HG03378 (cell line): ENCODE measurements at regions not wholly inside any gene's neighbourhood (a gene's known extent, or its start where the extent isn't known, plus 50 kb on each side); places are given as distances from the start of the nearest gene placed in this dataset.

Experiments used
- ATAC-seq: cut with Tn5 transposase; IDR thresholded peaks from one replicate; pipeline ENCODE4 v1.9.1; 2021; ENCODE audit warnings: mild to moderate bottlenecking, moderate library complexity; ENCODE audit not compliant: unreplicated experiment

DNA sequence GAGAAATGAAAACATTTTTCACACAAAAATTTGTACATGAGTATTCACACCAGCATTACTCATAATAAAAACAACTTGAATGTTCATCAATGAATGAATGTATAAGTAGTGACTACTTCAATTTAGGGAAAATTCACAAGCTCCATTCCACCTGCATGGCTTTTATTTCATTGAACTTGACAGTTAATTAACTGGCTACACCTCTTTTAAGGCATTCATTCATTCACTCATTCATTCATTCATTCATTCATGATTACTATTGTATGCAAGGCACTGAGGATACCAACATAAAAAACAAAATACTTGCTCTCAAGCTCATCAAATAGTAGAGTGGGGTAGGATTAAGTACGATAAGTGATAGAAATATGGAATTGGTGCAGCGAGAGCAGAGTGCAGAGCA is 198.3 kb upstream of the DLGAP1 start:
- ATAC-seq = no peak

DNA sequence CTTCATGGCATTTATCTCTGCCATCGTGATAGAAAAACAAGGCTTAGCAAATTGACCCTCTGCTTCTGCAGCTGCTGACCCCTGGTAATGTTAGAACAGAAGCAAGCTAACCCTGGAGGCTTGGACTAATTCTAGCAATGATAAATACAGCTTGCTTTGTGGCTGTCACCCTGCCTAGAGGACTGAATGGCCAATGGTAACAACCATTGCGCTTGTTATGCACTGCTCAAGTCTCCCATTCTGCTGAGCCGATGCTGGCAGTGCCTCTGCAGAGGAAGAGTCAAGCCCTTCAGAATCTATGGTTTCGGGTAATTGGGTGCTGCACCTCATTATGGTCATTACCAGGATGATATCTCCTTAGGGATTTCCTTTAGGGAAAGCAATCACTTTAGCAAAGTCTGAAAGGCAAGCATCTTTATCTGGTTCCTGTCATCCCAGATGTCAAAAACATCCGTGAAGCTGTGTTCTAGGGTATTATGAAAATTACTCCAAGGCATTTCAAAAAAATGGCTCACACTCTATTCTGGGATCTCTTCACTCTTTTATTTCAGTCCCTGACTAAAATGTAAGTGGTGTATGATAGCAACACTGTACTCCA is 186.8 kb upstream of the DLGAP1 start:
- ATAC-seq = no peak

DNA sequence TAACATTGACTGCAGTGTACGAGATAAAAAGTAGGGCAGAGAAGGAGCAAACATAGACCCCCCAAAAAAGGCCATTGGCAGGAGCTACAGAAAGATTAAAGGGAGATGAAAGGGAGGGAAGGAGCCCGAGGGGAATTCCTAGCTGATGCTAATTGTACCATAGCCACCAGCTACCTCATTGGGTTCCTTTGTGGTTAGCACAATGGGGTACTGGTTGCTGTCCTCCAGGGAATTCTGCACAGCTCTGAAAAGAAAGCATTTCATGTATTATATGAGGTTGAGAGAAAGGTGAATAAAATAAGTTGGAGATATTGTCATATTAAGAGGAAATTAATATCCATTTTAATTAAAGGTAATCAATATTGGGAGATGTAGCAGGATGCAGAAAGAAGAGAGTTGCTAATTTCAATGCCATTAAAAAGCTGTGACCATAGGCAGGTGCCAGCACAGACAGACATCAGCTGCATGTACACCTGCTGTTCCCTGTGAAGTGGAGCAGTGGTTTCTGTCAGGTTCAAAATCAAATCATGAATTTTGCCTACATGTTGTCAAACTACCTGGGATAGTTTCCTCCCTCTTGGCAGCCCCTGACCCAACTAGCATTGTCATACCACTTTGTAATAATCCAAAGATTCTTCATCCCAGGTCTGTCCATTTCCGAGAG is 185.4 kb upstream of the DLGAP1 start:
- ATAC-seq = no peak

DNA sequence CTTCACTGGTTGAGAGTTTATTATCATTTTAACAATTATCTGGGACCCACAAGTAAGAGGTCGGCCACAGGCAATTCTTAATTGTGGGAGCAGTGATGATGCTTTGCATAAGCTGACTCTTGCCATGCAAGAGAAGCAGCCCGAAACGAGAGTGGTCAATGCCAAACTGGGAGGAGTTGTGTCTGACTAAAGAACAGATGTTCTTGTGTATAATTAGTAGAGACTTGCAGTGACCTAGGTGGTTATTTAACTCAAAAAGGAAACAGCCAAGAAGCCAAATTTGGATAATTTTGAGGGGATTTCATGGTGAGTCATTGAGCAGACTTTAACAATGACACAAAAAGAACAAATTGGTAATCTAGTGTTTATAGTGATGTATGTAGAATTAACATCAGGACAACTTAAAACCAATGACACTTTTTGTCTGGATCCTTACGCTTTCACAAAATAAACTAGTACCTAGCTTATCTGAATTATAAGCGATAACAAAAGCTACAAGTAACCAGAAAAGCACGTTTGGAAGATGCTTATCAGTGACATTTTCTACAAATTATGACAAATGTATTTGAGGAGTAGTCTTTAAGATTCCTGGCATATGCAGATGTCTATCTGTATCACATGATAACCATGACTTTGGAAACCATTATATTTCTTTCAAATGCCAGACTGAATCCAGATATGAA is 184.7 kb upstream of the DLGAP1 start:
- peak; percentile 97 for ATAC-seq

DNA sequence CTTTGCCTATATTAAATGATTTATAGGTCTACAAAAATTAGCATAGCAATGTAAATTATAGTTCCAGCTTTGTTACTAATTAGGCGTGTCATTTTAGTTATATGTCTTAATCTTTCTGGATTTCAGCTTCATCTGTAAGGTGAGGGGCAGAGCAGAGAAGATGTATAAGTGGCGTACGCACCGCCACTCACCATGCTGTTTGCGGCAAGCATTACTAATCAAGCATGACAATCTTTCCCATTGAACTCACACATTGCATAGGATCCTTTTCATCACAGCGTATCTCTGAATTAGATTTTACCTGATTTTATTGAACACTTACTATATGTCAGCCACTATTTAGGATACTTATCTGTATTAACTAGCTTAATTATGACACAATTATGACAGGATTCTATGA is 183.6 kb upstream of the DLGAP1 start:
- ATAC-seq = no peak

DNA sequence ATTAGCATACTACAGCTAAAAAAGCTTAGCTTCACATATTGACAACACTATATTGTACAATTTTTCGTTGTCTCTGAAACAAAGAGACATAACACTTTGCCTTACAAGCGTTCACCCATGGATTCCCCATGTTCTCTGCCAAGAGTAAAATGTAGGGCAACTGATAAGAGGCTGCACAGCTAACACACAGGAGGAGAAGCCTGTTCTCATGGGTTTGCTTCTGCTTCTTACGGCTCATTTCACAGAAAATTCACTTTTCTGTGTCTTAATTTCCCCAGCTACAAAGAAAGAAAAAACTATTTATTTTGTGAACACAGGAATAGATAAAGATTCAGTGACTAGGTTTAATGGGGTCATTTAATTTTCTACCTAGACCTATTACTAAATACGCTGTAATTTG is 182.8 kb upstream of the DLGAP1 start:
- ATAC-seq = no peak

DNA sequence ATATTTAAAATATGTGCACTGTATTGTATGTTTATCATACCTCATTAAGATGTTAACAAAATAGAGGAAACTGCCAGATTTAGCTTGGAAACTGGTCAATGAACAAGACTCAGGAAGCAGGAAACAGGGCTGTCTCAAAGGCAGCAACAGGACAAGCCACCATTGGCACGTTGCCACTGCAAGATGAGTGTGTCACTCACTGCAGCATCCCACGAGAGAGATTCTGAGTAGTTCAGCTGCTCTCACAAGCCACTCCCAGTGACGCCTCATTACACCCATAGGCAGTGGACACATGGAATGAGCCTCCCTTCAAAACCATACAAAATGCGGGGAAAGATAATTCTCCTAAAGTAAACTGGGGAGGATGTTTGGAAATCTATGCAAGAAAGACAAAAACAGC is 181.9 kb upstream of the DLGAP1 start:
- ATAC-seq = no peak

DNA sequence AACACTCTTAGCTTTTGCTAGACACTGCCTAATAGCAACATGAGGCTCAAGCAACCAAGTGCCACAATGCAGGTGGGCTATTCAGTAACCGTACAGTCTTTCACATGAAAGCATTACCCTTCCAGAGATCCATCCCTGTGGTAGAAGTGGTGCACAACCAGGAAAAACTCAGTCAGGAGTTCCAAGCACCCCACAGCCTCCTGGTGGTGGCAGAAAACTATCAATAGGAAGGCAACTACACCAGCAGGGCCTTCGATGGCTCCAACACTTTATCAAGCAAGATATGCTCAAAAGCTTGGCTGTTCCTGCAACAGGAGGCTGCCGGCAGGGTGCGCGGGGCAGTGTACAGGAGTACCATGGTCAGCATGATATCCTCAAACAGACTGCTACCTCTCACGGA is 176.1 kb upstream of the DLGAP1 start:
- ATAC-seq = no peak

DNA sequence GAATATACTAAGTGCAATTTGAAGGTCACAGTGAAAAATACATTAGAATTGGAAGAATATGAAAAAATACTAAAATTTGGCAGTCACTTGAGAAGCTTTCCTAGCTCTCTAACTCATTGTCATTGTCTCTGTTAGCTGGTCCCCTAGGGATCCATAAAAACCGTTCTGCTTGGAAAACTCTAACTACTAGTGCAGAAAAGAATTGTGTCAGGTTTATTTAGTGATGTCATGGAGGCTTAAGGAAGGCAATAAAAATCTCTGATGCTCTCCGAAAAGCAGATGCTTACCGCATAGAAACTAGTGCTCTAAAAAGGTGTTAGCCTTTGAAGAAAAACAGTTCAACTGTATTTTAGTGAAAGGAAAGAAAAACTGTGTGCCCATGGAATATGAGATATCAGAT is 150.1 kb upstream of the DLGAP1 start:
- no peak for ATAC-seq

DNA sequence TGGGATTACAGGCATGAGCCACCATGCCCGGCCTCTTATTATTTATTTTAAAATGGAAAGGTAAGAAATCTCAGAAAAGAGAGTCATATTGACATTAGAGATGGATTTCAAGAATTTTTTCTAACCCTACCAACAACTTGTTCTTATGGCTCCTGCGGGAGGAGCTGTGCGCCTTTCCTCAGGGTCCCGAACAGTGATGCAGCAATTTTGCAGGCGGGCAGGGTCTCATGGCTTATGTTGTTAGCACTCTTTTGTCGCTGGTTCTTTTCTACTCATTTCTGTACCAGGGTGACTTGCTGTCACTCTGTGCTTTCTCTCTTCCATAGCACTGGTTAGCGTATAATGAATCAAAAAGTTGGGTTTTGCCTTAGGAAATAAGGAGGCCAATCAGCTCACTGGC is 148.8 kb upstream of the DLGAP1 start:
- no peak for ATAC-seq

DNA sequence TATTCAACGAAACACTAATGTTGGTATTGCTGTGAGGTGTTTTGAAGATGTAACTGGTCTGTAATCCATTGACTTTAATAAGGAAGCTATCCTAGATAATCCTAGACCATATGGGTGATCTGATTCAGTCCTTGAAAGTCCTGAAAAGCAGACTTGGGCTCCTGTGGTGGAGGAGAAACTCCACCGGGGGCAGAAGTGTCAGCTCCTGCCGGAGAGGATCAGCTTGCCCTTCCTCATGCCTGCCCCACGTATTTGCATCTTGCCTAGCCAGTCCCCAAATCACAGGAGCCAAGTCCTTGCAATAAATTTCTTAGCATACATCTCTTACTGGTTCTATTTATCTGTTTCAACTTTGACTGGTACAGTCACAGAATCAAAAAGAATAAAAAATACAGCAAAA is 144.2 kb upstream of the DLGAP1 start:
- ATAC-seq = no peak

DNA sequence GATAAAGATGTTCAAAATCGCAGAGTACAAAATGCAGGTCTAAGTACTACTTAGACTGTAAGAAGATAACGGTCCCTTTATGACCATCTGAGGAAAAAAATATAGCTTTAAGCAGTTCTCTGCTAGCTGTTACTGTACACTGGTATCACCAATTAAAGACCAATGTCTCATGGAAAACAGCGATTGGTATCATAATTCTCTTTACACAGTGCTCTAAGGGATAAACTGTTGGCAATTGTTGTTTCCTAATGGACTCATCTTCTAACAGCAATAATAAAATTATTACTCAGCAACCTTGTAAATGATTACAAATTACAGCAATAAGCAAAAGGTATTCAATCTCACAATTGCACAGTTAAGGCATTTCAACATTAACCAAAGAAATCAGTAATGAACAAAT is 142.2 kb upstream of the DLGAP1 start:
- ATAC-seq = no peak

DNA sequence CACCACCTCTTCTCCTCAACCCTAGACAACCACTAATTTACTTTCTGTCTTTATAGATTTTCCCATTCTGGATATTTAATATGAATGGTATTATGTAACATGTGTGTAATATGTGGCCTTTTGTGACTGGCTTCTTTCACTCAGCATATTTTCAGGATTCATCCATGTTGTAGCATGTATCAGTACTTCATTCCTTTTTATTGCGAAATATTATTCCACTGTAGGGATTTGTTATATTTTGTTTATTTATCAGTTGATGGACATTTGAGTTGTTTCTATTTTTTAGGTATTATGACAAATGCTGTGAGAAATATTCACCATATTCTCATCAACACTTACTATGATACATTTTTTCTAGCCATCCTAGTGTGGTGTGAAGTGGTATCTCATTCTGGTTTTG is 138.8 kb upstream of the DLGAP1 start:
- ATAC-seq = no peak

DNA sequence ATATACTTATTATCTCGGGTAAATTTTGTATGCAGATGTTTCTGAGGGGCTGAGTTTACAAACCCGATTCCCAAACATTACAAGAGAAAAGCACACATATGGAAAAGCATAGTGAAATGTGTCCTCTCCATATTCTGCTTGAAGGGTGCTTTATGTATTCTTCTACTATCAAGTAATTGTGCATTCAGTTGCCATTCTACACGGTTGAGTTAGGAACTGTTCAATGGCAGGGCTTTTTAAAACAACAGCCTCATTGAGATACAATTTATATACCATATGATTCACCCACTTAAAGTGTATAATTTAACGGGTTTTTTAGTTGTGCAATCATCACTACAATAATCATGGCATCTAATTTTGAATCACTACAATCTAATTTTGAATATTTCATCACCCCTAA is 138.4 kb upstream of the DLGAP1 start:
- ATAC-seq = no peak

DNA sequence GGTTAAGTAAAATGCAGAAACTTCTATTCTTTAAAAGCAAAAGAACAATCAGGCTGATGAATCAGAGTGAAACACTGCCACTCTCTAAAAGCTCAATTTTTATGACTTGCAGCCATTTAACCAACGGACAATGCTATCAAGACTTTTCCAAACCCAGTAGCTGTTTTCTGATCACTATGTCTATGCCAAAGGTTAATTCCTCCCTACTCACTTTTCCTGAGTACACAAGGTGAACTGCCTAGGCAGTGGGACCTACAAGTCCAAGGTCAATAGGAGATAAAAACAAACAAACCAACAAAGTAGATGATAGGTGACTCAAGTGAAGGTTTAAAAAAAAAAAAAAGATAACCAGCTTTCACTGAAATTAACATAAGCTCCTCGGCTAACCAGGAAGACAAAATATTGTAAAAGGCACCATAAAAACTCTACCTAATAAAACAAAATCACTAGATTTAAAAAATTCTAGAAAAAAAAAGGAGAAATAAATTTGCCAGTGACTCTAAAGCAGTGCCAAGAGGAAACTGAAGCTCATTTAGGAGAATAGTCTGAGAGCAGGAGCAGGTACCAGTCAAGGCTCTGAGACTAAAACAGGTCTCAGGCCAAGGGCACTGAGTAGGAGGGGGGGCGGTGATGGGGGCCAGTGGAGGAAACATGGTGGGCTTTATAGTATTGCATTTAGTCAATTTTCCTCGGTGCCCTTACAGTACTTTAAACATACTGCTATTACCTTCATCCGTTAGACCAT is 134.1 kb upstream of the DLGAP1 start:
- no peak for ATAC-seq

DNA sequence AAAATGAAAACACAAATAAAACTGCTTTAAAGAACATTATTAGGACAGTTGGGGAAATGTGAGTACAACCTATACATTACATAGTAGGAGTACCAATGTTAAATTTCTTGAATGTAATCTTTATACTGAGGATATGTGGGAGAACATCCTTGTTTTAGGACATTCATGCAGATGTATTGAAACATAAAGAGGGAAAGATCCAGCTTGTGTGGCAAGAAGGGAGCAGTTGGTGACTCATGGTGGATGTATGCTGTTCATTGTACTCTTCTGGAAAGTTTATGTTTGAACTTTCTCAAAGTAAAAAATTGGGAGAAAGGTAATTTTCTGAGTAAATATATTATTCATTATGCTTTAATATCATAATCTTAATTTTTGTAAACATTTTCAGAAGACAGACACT is 132.1 kb upstream of the DLGAP1 start:
- ATAC-seq = no peak

DNA sequence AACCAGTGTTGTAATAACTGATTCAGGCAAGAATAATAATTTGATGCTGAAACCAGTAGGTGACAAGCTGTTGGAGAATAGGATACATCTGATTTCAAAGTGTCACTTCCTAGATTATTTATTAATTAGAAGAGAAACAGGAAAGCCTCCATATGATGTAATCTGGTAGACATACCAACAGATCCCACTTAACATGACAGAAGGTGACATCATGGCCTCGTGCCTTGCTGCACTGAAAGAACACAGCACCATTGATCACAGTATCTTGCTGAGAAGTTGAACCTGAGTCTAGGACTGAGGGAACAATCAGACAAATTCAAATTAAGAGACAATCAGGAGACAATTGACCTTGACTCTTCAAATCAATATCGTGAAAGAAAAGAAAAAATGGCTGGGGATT is 131.6 kb upstream of the DLGAP1 start:
- ATAC-seq = no peak

DNA sequence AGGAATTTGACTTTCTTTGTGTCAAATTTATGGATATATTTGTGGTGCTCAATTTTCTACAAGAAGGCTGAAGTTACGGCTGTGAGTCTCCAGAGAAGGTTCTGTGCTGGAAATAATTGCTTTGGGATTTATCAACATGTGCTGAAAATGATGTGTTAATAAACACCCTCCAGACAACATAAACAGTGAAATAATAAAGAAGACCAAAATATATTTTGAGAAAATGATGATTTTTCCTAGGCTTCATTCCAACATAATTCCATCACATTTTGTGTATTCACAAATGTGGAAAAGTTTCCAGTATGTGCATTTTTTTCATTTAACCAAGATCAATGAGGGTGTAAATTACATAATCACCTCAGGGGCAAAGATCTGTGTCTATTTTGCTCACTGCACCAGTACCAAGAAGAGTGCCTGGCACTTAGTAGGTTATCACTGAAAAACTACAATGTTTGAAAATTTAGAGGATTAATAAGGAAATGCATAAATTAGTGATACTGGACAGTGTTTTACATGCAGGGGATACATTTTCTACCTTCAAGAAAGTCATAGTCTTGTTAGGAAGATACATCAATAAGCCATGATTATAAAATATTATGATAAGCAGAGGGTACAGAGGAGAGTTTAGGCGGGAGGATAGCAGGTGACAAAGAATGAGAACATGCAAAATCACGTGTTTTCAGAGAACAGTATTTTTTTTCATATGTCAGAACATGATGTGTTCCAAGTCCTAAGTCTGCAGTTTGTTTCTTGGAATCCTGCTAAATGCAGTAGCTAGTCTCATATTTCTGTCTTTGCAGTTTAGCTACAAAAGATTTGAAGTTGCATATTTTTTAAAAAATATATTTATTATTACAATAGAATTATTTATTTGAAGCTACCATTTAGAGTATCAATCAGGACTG is 127.6 kb upstream of the DLGAP1 start:
- no peak for ATAC-seq

DNA sequence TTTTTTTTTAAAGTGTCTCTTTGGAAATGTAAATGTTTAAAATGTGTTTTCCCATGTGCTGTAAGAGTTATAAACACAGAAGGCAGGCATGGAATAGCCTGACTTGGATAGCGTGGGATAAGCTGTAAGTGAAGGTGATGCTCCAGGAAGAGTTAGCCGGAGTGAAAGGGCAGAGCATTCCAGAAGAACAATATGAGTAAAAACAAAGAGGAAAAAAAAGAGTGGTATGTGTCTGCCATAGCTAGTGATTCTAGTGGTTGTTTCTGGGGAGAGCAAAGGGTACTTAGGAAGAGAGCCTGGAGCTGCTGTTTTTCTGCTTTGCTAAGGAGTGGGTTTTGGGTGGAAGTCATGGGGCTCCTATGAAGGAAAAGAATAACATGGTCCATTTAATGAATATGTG is 126.9 kb upstream of the DLGAP1 start:
- ATAC-seq = no peak

DNA sequence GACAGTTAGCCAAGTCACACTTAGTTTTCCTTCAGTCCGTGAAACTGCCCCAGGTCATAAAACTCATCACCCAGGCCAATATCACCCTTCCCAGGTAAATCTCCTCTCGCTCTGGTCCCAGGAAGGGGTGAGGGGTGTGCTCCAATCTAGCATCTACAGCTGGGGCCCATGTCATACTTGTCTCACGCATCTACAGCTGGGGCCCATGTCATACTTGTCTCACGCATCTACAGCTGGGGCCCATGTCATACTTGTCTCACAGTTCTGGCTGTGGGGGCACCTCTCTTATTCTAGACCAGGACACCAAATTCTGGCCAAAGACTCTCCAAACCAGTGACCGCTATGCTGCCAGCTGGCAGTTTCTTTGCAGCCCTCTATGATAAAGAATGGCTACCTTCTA is 123.3 kb upstream of the DLGAP1 start:
- no peak for ATAC-seq

DNA sequence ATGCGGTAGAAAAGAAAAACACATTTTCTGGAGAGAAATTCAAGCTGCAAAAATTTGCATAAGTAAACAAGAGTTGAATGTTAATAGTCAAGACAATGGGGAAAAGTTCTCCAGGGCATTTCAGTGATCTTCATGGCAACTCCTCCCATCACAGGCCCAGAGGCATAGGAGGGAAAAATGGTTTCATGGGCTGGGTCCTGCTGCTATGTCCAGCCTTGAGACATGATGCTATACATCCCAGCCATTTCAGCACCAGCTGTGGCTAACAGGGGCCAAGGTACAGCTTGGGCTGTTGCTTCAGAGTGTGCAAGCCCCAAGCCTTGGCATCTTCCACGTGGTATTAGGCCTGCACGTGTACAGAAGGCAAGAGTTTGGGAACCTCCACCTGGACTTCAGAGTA is 118.6 kb upstream of the DLGAP1 start:
- ATAC-seq = no peak
